ENCODE measurements at regions not wholly inside any gene's neighbourhood (a gene's known extent, or its start where the extent isn't known, plus 50 kb on each side); places are given as distances from the start of the nearest gene placed in this dataset.

DNA sequence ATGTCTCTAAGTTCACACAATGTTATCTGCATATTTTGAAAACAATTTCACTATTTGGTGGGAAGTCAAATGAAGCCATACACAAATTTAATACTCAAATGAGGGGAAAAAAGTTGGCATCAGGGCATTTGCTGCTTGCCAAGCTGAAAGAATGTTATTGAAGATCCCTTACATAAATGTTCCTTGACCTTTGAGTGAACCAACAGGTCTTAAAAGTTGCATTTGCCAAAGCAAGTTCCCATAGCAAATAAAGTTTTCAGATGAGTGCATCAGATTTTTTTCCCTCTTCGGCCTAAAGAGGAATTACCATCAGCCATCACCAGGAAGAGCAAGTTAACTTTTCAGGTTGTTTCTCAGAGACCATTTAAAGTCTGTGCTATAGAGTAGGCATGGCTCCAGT, 115.9 kb downstream of the COX18 start:
- no peak for TF ChIP-seq RAD21 (IDR thresholded peaks at IDR 0.05; ENCODE audit: low read depth)
- TF ChIP-seq POLR2A (IDR thresholded peaks at IDR 0.05; ENCODE audit: borderline replicate concordance, extremely low read depth, insufficient read depth, insufficient read length) = no peak
- TF ChIP-seq POLR2AphosphoS5 (IDR thresholded peaks at IDR 0.05; ENCODE audit: low read depth, low read length) = no peak
- TF ChIP-seq EZH2 (IDR thresholded peaks at IDR 0.05) = no peak
- no peak for TF ChIP-seq CEBPB (IDR thresholded peaks at IDR 0.05; ENCODE audit: low read depth)
- TF ChIP-seq, protein P1, sequence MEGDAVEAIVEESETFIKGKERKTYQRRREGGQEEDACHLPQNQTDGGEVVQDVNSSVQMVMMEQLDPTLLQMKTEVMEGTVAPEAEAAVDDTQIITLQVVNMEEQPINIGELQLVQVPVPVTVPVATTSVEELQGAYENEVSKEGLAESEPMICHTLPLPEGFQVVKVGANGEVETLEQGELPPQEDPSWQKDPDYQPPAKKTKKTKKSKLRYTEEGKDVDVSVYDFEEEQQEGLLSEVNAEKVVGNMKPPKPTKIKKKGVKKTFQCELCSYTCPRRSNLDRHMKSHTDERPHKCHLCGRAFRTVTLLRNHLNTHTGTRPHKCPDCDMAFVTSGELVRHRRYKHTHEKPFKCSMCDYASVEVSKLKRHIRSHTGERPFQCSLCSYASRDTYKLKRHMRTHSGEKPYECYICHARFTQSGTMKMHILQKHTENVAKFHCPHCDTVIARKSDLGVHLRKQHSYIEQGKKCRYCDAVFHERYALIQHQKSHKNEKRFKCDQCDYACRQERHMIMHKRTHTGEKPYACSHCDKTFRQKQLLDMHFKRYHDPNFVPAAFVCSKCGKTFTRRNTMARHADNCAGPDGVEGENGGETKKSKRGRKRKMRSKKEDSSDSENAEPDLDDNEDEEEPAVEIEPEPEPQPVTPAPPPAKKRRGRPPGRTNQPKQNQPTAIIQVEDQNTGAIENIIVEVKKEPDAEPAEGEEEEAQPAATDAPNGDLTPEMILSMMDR (IDR thresholded peaks at IDR 0.05 in 2 of 3, conservative IDR thresholded peaks at IDR 0.05 in 1 of 3; ENCODE audit: borderline replicate concordance in 1 of 3, insufficient read depth in 1 of 3, low read depth in 2 of 3, low read length in 2 of 3) = no peak
- TF ChIP-seq, protein P2, sequence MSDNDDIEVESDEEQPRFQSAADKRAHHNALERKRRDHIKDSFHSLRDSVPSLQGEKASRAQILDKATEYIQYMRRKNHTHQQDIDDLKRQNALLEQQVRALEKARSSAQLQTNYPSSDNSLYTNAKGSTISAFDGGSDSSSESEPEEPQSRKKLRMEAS (IDR thresholded peaks at IDR 0.05) = no peak

Data from HCT116 (cell line).